Stimulated activated naive CD8-positive, alpha-beta T cell treated with anti-CD3 and anti-CD28 coated beads, Interleukin-15, Interleukin-2, amounts not matched to agents 100 ng/mL and 50 ng/mL, for 24 hours (primary cell): ENCODE measurements at regions not wholly inside any gene's neighbourhood (a gene's known extent, or its start where the extent isn't known, plus 50 kb on each side); places are given as distances from the start of the nearest gene placed in this dataset.

Source experiments
- H3K27ac Mint-ChIP-seq: one replicate; pipeline ENCODE4 v1.8.0; 2021; ENCODE audit warnings: mild to moderate bottlenecking, mixed read lengths
- H3K27me3 Mint-ChIP-seq: one replicate; pipeline ENCODE4 v1.8.0; 2021; ENCODE audit warnings: mixed read lengths
- H3K36me3 Mint-ChIP-seq: one replicate; pipeline ENCODE4 v1.8.0; 2021; ENCODE audit warnings: low read depth, mixed read lengths
- H3K4me1 Mint-ChIP-seq: one replicate; pipeline ENCODE4 v1.8.0; 2021; ENCODE audit warnings: low read depth, mixed read lengths
- H3K4me3 Mint-ChIP-seq: one replicate; pipeline ENCODE4 v1.8.0; 2021; ENCODE audit warnings: mild to moderate bottlenecking, mixed read lengths
- H3K9me3 Mint-ChIP-seq: one replicate; pipeline ENCODE4 v1.8.0; 2021; ENCODE audit warnings: mixed read lengths

DNA sequence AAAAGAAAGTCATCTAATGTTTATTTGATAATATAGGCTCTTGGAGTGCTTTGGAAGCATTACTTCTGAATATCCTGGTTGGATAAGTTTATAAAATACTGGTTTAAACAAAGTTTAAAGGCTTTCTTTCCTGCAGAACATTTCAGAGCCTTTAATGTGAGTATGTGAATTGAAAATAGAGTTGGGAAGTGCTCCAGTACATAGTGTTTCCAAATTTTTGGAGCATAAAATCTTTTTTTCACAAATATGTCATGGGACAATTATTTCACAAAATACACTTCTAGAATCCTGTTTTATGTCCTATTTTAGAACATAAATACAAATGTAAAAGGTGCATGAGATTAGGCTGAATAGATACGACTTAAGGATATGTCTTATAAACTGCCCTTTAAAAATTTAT lies 158.9 kb upstream of the HNRNPA3 start:
- Mint-ChIP-seq H3K4me3 (no peak overlapping the region), H3K27me3 (no peaks in the 10 kb centered on the region)

DNA sequence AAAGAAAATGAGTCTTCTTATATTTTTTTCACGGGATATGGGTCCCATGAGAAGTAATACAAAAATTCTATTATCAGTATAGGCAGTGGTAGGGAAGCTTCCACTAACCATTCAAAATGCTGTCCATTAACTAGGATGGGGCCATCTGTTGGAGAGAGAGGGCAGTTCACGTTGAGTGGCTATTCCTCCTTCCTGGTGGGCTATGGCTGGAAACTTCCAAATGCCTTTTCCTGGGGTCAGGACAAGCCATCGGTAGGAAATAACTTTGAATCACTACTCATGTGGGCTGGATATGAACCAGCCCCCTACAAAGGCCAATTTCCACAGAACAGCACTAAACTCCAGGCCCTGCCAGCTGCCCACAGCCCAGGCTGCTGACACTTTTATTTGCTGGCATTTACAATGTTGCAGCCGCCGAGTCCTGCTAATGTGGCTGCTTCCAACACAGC lies 156.1 kb upstream of the HNRNPA3 start:
- Mint-ChIP-seq H3K4me1 (no peaks in the 10 kb centered on the region), H3K4me3 (no peak overlapping the region), H3K36me3 (no peaks in the 10 kb centered on the region), H3K9me3 (no peaks in the 10 kb centered on the region), H3K27me3 (no peaks in the 10 kb centered on the region), H3K27ac (no peak overlapping the region)

More for the DNA sequence above, 158.9 kb upstream of the HNRNPA3 start:
- Mint-ChIP-seq H3K9me3 (no peaks in the 10 kb centered on the region), H3K27ac (no peak overlapping the region), H3K4me1 (no peaks in the 10 kb centered on the region), H3K36me3 (no peaks in the 10 kb centered on the region)

DNA sequence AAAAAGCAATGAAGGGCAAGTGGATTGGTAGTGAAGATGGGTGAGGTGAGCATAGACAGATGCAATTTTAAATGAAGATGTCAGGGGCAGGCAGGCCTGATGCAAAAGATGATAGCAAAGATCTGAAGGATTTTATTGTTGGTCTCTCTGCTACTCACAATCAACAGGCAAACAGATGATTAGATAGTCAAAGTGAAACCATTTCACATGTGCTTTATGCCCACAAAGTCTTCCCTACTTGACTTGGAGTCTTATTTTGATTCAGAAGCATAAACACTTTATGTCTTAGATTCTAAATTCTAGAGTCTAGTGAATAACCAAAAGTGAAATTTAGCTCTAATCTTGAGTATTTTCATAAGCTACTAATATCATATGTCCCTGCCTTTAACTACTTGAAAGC lies 153.8 kb upstream of the HNRNPA3 start:
- H3K27ac Mint-ChIP-seq: no peak overlapping the region
- H3K4me3 Mint-ChIP-seq: no peak overlapping the region
- no peaks in the 10 kb centered on the region for H3K9me3 Mint-ChIP-seq
- H3K36me3 Mint-ChIP-seq: no peaks in the 10 kb centered on the region
- H3K27me3 Mint-ChIP-seq: no peaks in the 10 kb centered on the region
- no peaks in the 10 kb centered on the region for H3K4me1 Mint-ChIP-seq

DNA sequence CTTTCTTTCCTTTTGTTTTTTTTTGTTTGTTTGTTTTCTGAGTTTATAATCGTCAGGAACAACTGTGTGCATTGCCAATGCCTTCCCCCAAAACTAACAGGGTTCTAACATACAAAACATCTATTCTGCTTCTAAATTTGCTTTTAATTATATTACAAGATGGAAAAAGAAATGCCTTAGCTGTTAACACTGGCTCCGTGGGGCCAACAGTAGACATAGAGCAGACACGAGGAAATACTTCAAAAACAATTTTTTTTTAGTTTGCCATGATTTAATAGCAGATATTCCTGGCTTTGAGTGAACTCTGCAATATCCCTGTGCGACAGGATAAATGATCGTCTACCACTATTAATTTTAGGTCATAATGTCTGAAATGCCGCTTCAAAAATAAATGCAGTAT lies 153.3 kb upstream of the HNRNPA3 start:
- no peaks in the 10 kb centered on the region for H3K4me1 Mint-ChIP-seq
- no peaks in the 10 kb centered on the region for H3K9me3 Mint-ChIP-seq
- no peak overlapping the region for H3K27ac Mint-ChIP-seq
- no peaks in the 10 kb centered on the region for H3K36me3 Mint-ChIP-seq
- H3K27me3 Mint-ChIP-seq: no peaks in the 10 kb centered on the region
- no peak overlapping the region for H3K4me3 Mint-ChIP-seq

DNA sequence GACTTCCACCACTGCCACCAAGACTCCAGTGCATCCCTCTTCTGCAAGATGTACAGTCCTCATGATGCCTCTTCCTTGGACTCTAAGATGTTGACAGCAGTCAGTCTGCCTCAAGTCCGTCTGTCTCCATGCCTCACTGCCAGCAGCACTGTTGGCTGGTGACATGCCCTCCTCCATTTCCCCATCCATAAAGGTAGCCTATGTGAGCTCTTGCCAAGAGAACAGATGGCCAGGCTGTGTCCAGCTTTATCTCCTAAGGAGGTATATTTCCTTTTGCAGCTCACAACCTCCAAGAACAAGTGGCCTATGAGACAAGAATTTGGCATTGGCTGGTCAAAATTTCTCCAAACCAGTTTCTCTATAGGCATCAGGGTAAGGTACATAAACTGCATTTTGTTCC lies 149.3 kb upstream of the HNRNPA3 start:
- no peaks in the 10 kb centered on the region for H3K4me1 Mint-ChIP-seq
- no peak overlapping the region for H3K27ac Mint-ChIP-seq
- no peaks in the 10 kb centered on the region for H3K9me3 Mint-ChIP-seq
- no peaks in the 10 kb centered on the region for H3K36me3 Mint-ChIP-seq
- no peaks in the 10 kb centered on the region for H3K27me3 Mint-ChIP-seq
- H3K4me3 Mint-ChIP-seq: no peak overlapping the region

DNA sequence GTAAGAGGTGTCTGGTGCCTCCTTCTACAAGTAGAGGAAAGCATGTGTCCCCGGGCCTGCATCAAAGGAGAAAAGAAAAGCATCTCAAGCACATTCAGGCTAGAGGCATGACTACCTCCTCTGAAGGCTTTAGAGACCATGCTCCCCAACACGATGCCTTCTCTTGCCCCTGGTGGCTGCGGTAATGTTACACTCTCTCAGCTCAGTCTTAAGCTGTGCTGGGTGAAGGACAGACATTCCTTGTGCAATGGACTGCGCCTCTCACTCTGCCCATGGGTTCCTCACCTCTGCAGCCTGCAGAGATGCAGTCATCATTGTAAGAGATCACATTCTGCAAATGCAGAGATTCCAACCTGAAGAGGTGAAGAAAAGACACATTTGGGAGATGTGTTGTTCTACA lies 148.2 kb upstream of the HNRNPA3 start:
- no peak overlapping the region for H3K27ac Mint-ChIP-seq
- H3K36me3 Mint-ChIP-seq: no peaks in the 10 kb centered on the region
- H3K4me1 Mint-ChIP-seq: no peaks in the 10 kb centered on the region
- no peaks in the 10 kb centered on the region for H3K27me3 Mint-ChIP-seq
- H3K9me3 Mint-ChIP-seq: no peaks in the 10 kb centered on the region
- no peak overlapping the region for H3K4me3 Mint-ChIP-seq

DNA sequence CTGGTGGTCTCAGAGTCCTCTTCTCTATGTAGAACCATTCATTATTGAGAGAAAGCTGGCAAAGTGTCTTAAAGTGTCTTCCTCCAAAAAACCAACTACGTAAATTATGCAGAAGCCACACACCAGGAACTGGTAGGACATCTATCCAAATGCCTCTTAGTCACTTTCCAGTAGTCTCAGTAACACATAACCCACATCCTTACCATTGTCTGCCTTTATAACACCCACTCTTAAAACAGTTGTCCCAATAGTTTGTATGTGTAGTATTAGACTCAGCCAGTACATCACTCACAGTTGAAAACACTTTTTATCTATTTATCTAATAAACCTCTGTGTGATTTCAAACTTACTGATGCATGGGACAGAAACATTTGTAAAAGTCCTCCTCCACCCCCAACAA lies 143.6 kb upstream of the HNRNPA3 start:
- H3K4me3 Mint-ChIP-seq: no peak overlapping the region
- peaks cover 6% of the 10 kb centered on the region for H3K4me1 Mint-ChIP-seq
- no peak overlapping the region for H3K27ac Mint-ChIP-seq
- peaks cover 3% of the 10 kb centered on the region for H3K9me3 Mint-ChIP-seq
- peaks cover 14% of the 10 kb centered on the region for H3K27me3 Mint-ChIP-seq
- H3K36me3 Mint-ChIP-seq: no peaks in the 10 kb centered on the region

DNA sequence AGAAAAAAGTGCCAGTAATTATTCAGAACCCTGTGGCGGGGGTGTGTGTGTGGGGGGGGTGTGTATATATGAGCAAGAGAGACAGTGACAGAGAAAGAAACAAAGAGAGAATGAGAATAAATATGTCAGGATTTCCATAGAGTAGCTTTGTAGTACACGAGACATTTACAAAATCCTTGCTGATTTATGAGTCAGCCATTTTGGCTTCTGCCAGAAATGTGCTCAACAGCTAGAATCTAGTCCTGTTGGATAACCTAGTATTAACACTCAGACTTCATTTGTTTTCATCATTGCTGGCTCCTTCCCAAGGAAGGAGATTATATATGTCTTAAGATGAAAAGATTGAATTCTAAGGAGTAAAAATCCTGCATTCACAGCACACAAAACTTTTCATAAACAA lies 140.5 kb upstream of the HNRNPA3 start:
- H3K4me1 Mint-ChIP-seq: peaks cover 6% of the 10 kb centered on the region
- peaks cover 3% of the 10 kb centered on the region for H3K9me3 Mint-ChIP-seq
- no peak overlapping the region for H3K27ac Mint-ChIP-seq
- no peaks in the 10 kb centered on the region for H3K36me3 Mint-ChIP-seq
- H3K27me3 Mint-ChIP-seq: peaks cover 14% of the 10 kb centered on the region
- H3K4me3 Mint-ChIP-seq: no peak overlapping the region

DNA sequence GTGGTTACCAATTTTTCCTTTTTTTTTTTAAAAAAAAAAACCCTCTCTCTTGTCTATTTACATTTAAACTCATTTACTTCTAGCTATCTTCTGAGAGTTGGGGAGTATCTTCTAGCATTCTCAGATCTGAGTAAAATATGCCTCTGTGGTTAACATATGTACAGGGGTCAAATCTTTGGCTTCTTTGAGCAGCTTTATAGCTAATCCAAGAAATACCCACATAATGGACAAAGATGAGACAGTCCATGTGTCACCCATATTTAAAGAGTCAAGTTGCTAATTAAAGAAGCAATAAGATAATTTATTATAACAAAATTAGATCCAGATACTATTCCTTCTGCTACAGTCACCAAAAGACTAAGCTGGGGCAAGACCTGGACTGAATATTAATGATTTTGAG lies 139.0 kb upstream of the HNRNPA3 start:
- peaks cover 14% of the 10 kb centered on the region for H3K27me3 Mint-ChIP-seq
- H3K9me3 Mint-ChIP-seq: peaks cover 3% of the 10 kb centered on the region
- H3K36me3 Mint-ChIP-seq: no peaks in the 10 kb centered on the region
- H3K4me3 Mint-ChIP-seq: no peak overlapping the region
- H3K4me1 Mint-ChIP-seq: peaks cover 6% of the 10 kb centered on the region
- H3K27ac Mint-ChIP-seq: no peak overlapping the region

DNA sequence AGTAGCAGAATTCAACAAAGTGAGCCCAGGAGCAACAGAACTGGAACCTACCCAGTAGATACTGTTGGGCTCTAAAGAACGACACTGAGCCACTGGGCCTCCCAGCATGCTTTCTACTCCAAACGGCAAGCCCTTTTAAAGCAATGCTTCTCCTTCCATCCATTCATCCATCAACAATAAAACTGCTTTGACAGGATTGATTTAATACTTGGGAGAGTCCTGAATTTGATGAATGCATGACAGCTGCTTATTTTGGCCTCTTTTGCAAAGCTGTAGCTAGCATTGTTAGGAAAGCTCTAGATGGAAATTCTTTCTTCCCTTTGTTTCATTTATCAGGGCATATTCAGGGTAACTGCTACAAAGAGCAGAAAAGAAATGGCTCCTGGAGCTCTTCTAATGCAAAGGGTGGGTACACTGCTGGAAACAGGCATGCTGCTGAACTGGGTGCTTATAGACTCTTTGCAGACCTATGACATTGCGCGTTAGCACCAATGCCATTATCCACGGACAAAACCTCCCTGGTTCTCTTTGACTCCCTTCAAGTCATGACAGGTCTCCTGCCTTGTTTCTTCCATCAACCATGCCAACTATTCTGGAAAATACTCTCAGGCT lies 138.4 kb upstream of the HNRNPA3 start:
- Mint-ChIP-seq H3K9me3 (peaks cover 3% of the 10 kb centered on the region), H3K36me3 (no peaks in the 10 kb centered on the region), H3K27ac (no peak overlapping the region), H3K4me3 (no peak overlapping the region), H3K27me3 (peaks cover 14% of the 10 kb centered on the region), H3K4me1 (peaks cover 6% of the 10 kb centered on the region)

DNA sequence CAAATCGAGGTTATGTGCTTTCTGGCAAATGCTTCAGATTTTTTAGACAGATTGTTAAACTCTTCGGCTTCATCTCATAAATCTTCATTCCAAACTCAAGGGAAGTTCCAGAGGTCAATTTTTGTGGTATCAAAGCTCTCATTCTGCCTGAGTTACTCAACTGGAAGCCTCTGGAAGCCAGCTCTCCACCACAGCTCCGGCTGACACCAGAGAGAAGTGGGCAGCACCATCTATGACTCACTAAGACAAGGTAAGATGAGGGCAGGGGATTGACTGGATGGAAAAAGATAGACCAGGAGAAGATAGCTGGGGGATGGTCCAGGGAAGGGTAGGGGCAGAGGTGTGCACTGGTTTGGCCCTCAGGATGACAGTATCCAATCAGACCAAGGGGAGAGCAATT lies 137.3 kb upstream of the HNRNPA3 start:
- Mint-ChIP-seq H3K27ac (no peak overlapping the region), H3K27me3 (peaks cover 10% of the 10 kb centered on the region), H3K4me3 (no peak overlapping the region), H3K9me3 (peaks cover 3% of the 10 kb centered on the region), H3K4me1 (peaks cover 6% of the 10 kb centered on the region), H3K36me3 (no peaks in the 10 kb centered on the region)

DNA sequence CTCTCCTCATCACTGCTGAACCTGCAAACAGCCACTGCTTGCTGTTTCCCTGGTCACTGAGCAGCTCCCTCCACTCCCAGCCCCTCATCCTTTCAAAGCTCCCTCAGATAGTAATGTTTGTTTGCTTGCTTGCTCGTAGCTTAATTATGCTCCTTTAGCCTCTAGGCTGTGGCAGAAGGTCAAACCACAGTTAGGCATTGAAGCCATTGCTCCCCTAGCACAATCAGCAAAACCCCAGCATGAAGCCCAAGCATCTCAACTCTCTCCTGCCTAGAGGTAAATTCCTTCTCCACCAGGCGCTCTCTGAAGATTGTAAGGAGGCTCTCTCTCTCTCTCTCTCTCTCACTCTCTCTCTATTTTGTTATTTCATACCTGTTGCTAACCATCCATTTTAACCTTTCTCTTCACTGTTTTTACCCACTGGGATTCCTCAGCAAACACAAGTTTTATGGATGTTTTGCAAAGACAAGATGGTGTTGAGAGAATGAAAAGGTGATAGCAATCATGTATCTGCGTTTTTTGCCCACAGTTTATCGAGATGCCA lies 135.9 kb upstream of the HNRNPA3 start:
- H3K27me3 Mint-ChIP-seq: peaks cover 6% of the 10 kb centered on the region
- no peaks in the 10 kb centered on the region for H3K36me3 Mint-ChIP-seq
- peaks cover 3% of the 10 kb centered on the region for H3K4me1 Mint-ChIP-seq

DNA sequence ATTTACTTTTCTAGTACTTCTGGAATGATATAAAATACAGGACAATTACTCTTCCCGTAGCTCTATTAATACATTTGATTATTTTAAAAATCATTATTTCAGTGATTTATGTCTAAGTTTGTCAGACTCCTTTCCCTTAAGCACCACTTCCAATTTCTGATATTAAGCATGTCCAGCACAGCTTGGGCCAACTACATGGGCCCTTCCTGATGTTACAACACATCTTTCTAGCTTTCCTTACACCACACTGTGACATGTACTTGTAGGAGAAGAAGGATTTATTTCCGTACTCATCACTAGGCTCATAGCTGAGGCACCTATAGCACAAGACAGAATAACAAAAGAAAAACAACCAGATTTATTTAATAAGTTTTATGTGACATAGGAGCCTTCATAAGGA lies 134.8 kb upstream of the HNRNPA3 start:
- H3K36me3 Mint-ChIP-seq: no peaks in the 10 kb centered on the region
- peaks cover 3% of the 10 kb centered on the region for H3K9me3 Mint-ChIP-seq
- no peak overlapping the region for H3K27ac Mint-ChIP-seq
- H3K4me3 Mint-ChIP-seq: no peak overlapping the region
- H3K27me3 Mint-ChIP-seq: peaks cover 8% of the 10 kb centered on the region
- H3K4me1 Mint-ChIP-seq: no peaks in the 10 kb centered on the region

More for the DNA sequence above, 135.9 kb upstream of the HNRNPA3 start:
- Mint-ChIP-seq H3K9me3 (peaks cover 3% of the 10 kb centered on the region), H3K27ac (no peak overlapping the region), H3K4me3 (no peak overlapping the region)

DNA sequence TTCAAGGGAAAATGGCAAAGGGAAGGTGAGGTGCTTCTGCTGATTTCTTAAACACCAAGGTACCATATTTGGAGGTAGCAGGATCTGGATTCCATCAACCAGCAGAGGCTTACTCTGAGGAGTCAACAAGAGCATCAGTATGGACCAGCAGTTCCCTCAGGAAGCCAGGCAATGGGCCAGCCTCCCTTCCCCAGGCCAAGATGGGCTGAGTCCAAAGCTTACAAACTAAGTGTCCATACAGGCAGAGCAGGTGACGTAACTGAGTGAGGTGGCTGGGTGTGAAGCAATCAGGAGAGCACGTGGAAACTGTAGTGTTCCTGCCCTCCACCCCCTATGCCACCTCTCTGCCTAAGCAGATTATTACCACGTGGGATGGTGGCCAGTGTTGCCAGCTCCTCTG lies 134.2 kb upstream of the HNRNPA3 start:
- Mint-ChIP-seq H3K4me3 (no peak overlapping the region), H3K4me1 (no peaks in the 10 kb centered on the region), H3K27me3 (peaks cover 3% of the 10 kb centered on the region), H3K36me3 (no peaks in the 10 kb centered on the region), H3K27ac (no peak overlapping the region), H3K9me3 (no peaks in the 10 kb centered on the region)

DNA sequence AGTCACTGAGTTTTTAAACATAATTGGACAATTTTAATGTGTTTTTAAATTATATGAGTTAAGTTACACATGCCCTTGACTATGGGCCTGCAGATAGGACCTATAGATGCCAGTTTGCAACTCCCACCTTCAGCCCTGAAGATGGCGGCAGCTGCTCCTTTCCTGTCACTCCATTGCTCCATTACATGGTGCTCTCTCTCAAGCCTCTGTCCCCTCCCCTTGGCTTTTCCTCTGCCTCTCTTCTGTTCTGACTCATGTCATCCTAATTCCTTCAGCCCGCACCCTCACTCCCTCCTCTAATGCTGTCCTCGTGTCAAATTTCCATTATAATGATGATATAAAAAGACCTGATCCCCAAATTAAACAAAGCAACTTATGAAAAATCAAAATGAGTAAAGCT lies 133.7 kb upstream of the HNRNPA3 start:
- no peaks in the 10 kb centered on the region for H3K36me3 Mint-ChIP-seq
- H3K27me3 Mint-ChIP-seq: peaks cover 6% of the 10 kb centered on the region
- H3K4me1 Mint-ChIP-seq: no peaks in the 10 kb centered on the region

DNA sequence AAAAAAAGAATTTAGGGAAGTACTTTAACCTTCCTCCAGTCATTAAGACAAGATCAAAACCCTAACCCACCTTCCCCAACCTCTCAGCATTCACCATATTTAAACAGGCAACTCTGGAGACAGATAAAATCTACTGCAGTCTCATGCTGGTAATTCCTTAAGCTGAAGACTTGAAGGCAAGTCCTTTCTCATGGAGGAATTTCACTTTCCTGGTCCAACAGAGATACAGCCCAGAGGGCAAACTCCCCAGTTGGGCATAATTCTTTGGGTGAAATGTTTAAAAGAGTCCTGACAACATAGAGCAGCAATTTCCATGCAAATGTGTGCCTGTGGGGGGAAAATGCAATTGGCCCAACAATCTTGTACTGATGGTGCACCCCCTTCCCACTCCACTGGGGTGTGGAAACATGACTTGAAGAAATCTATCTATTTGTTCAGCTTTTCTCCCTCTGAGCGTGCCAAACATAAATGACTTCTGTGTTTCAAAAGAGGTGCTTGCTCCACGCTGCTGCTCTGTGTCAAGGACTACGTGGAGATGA lies 131.8 kb upstream of the HNRNPA3 start:
- Mint-ChIP-seq H3K36me3 (no peaks in the 10 kb centered on the region), H3K4me3 (no peak overlapping the region), H3K27me3 (peaks cover 11% of the 10 kb centered on the region), H3K9me3 (no peaks in the 10 kb centered on the region), H3K4me1 (no peaks in the 10 kb centered on the region), H3K27ac (no peak overlapping the region)

More for the DNA sequence above, 133.7 kb upstream of the HNRNPA3 start:
- Mint-ChIP-seq H3K27ac (no peak overlapping the region), H3K9me3 (no peaks in the 10 kb centered on the region), H3K4me3 (no peak overlapping the region)
